Astrocyte of the spinal cord (primary cell): ENCODE measurements at regions not wholly inside any gene's neighbourhood (a gene's known extent, or its start where the extent isn't known, plus 50 kb on each side); places are given as distances from the start of the nearest gene placed in this dataset.

Experiments used
- DNase-seq: peaks from one replicate; pipeline ENCODE4 v3.0.0; 2011; ENCODE audit warnings: low read depth, low spot score
- H3K4me3 ChIP-seq: 2 replicates; pipeline ENCODE4 v1.5.1; 2011; ENCODE audit warnings: low read depth, mild to moderate bottlenecking, low read length, moderate library complexity
- CTCF ChIP-seq: IDR thresholded peaks from 2 replicates; pipeline ENCODE4 v1.5.1; 2012; ENCODE audit warnings: low read depth, mild to moderate bottlenecking, low read length, inconsistent platforms
- in situ Hi-C: cut with HindIII; loops from 2 replicates; pipeline ENCODE4 v1.10.0; 2017; ENCODE audit warnings: low sequenced_read_pairs

GRCh38 chr1:238517711-238518110 lies 627.0 kb upstream of the ZP4 start:
- in situ Hi-C loops: no loop called here
- no peak for TF ChIP-seq CTCF
- DNase-seq: no peak
- H3K4me3 ChIP-seq: no peak overlapping the region

GRCh38 chr1:238501290-238501689 lies 610.6 kb upstream of the ZP4 start:
- no peak for TF ChIP-seq CTCF
- DNase-seq: no peak
- in situ Hi-C loops: no loop called here
- H3K4me3 ChIP-seq: no peak overlapping the region

GRCh38 chr1:238499021-238499420 lies 608.3 kb upstream of the ZP4 start:
- in situ Hi-C loops: no loop called here
- no peak for TF ChIP-seq CTCF

GRCh38 chr1:238492271-238492670 lies 601.5 kb upstream of the ZP4 start:
- no peak for TF ChIP-seq CTCF
- in situ Hi-C loops: no loop called here
- no peak for DNase-seq
- no peak overlapping the region for H3K4me3 ChIP-seq

More at GRCh38 chr1:238499021-238499420, 608.3 kb upstream of the ZP4 start:
- no peak overlapping the region for H3K4me3 ChIP-seq
- DNase-seq: no peak

GRCh38 chr1:238491265-238491664 lies 600.5 kb upstream of the ZP4 start:
- in situ Hi-C loops: no loop called here
- no peak for TF ChIP-seq CTCF
- no peak overlapping the region for H3K4me3 ChIP-seq
- DNase-seq: no peak

GRCh38 chr1:238489006-238489405 lies 598.3 kb upstream of the ZP4 start:
- DNase-seq: peak; percentile 23
- TF ChIP-seq CTCF: no peak
- in situ Hi-C loops: no loop called here
- no peak overlapping the region for H3K4me3 ChIP-seq

- in situ Hi-C loops: no loop called here
- no peak overlapping the region for H3K4me3 ChIP-seq
- no peak for DNase-seq
- no peak for TF ChIP-seq CTCF
These were observed 597.7 kb upstream of the ZP4 start for GRCh38 chr1:238488401-238488800.
